ENCODE measurements at regions not wholly inside any gene's neighbourhood (a gene's known extent, or its start where the extent isn't known, plus 50 kb on each side); places are given as distances from the start of the nearest gene placed in this dataset.
"Not testable (repeated sequence)": the region's sequence is repeated elsewhere in the genome, so short reads cannot be mapped to it uniquely, and the experiment has no call there.

DNA sequence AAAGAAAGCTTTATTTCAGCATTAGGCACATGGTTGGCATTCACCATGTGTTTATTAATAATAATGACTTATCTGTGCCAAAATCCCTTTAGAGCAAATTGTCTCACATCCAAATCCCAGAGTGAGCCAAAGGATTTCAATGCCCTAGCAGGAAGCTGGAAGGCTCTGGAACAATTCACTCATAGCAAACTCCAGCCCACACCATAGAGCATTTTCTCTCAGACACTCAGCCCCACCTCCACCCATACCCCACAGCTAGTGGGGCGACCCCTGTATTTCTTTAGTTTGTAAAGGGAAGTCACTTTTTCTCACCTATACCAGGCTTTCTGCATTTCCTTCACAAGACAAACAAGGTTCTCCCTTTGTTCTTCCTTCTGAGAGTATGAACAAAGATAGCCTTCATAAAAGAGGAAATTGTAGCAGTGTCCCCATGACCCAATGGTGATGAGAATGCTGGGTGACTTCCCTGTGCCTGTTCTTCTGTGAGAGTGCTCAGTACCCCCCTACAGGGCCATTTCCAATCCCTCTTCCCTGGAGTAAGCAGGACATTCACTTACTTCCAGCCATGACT lies 100.1 kb upstream of the APCDD1 start:
- no peak overlapping the region for H3K27ac ChIP-seq (ENCODE audit: low read length)
- no peaks in the 10 kb centered on the region for H3K36me3 ChIP-seq (ENCODE audit: control insufficient read depth, insufficient read depth, low read length)
- no CpG with 5 or more reads among the region's 1 CpG for WGBS (ENCODE audit: insufficient coverage, insufficient read length)
- no peaks in the 10 kb centered on the region for H3K9me3 ChIP-seq (ENCODE audit: control insufficient read depth, insufficient read depth, low read length)
- H3K27me3 ChIP-seq (ENCODE audit: control insufficient read depth, insufficient read depth, low read length): no peaks in the 10 kb centered on the region
- no peak for DNase-seq (ENCODE audit: low read depth, low spot score)
- H3K4me3 ChIP-seq (ENCODE audit: low read length): no peak overlapping the region
- no peaks in the 10 kb centered on the region for H3K4me1 ChIP-seq (ENCODE audit: control insufficient read depth, insufficient read depth, low read length)

DNA sequence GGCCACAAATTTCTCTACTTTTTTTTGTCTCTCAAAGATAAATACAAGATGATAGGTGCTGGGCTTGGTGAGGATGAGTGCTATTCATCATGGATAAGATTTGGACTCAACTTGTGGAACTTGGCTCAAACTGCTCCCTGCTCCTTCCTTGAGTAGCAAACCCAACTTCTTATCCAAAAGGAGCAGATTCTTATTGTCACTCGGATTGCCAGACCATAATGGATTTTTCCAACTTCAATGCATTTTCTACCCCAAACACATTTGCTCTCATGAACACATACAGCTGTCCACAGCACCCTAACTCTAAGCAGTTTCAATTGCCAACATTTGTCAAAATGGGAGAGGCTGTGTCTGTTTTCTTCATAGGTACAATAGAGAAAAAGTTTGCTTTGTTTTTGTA lies 99.5 kb upstream of the APCDD1 start:
- no peaks in the 10 kb centered on the region for H3K36me3 ChIP-seq (ENCODE audit: control insufficient read depth, insufficient read depth, low read length)
- no peaks in the 10 kb centered on the region for H3K9me3 ChIP-seq (ENCODE audit: control insufficient read depth, insufficient read depth, low read length)
- no peaks in the 10 kb centered on the region for H3K4me1 ChIP-seq (ENCODE audit: control insufficient read depth, insufficient read depth, low read length)
- no peak overlapping the region for H3K4me3 ChIP-seq (ENCODE audit: low read length)
- no peaks in the 10 kb centered on the region for H3K27me3 ChIP-seq (ENCODE audit: control insufficient read depth, insufficient read depth, low read length)
- no peak for DNase-seq (ENCODE audit: low read depth, low spot score)
- H3K27ac ChIP-seq (ENCODE audit: low read length): no peak overlapping the region
- no CpG with 5 or more reads among the region's 1 CpG for WGBS (ENCODE audit: insufficient coverage, insufficient read length)

DNA sequence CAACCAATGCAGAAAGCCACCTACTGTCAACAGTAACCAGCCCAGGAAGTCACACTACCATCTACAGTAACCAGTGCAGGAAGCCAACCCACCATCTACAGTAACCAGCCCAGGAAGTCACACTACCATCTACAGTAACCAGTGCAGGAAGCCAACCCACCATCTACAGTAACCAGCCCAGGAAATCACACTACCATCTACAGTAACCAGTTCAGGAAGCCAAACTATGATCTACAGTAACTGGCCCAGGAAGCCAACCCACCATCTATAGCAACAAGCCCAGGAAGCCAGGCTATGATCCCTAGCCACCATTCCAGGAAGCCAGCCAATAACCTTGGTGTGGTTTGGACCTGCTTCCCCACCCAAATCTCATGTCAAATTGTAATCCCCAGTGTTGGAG lies 97.4 kb upstream of the APCDD1 start:
- not testable (repeated sequence) for H3K27ac ChIP-seq (ENCODE audit: low read length); H3K27me3 ChIP-seq (ENCODE audit: control insufficient read depth, insufficient read depth, low read length); DNase-seq (ENCODE audit: low read depth, low spot score); H3K36me3 ChIP-seq (ENCODE audit: control insufficient read depth, insufficient read depth, low read length); H3K9me3 ChIP-seq (ENCODE audit: control insufficient read depth, insufficient read depth, low read length); H3K4me3 ChIP-seq (ENCODE audit: low read length); H3K4me1 ChIP-seq (ENCODE audit: control insufficient read depth, insufficient read depth, low read length)

DNA sequence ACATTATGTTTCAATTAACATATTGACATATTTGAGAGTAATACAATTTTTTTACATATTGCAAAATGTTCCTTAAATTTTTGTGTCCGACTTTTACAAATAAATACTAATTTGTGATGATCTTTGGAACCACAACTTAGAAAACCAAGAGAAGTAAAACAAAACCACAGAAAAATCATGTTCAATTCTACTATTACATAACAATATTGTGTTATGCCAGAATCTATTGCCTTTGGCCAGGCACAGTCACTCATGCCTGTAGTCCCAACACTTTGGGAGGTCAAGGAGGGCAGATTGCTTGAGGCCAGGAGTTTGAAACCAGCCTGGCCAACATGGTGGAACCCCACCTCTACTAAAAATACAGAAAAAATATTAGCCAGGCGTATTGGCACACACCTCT lies 92.8 kb upstream of the APCDD1 start:
- H3K4me1 ChIP-seq (ENCODE audit: control insufficient read depth, insufficient read depth, low read length): no peaks in the 10 kb centered on the region
- no peak for DNase-seq (ENCODE audit: low read depth, low spot score)
- no peaks in the 10 kb centered on the region for H3K36me3 ChIP-seq (ENCODE audit: control insufficient read depth, insufficient read depth, low read length)
- H3K27ac ChIP-seq (ENCODE audit: low read length): no peak overlapping the region
- no peaks in the 10 kb centered on the region for H3K27me3 ChIP-seq (ENCODE audit: control insufficient read depth, insufficient read depth, low read length)
- no peaks in the 10 kb centered on the region for H3K9me3 ChIP-seq (ENCODE audit: control insufficient read depth, insufficient read depth, low read length)
- WGBS (ENCODE audit: insufficient coverage, insufficient read length): no CpG with 5 or more reads among the region's 2 CpGs
- no peak overlapping the region for H3K4me3 ChIP-seq (ENCODE audit: low read length)

DNA sequence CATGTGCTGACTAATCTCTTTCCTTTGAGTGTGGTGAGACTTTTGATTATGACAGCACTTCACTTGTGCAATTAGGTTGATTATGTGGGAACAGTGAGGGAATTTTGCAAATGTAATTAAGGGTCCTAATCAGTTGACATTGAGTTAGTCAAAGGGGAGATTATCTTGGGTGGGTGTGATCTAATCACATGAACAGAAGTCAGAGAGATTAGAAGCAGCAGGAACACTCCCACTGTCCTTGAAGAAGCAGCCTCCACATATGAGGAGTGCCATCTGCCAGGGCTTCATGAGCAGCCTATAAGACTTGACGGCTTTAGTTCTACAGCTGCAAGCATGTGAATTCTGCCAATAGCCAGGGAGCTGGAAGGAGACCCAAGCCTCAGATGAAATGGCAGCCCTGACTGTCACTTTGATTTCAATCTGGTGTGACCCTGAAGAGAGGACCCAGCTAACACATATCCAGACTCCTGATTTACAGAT lies 89.4 kb upstream of the APCDD1 start:
- no peaks in the 10 kb centered on the region for H3K36me3 ChIP-seq (ENCODE audit: control insufficient read depth, insufficient read depth, low read length)
- no peaks in the 10 kb centered on the region for H3K9me3 ChIP-seq (ENCODE audit: control insufficient read depth, insufficient read depth, low read length)
- H3K27ac ChIP-seq (ENCODE audit: low read length): no peak overlapping the region
- H3K4me1 ChIP-seq (ENCODE audit: control insufficient read depth, insufficient read depth, low read length): no peaks in the 10 kb centered on the region
- no peak for DNase-seq (ENCODE audit: low read depth, low spot score)
- H3K27me3 ChIP-seq (ENCODE audit: control insufficient read depth, insufficient read depth, low read length): no peaks in the 10 kb centered on the region
- no CpG with 5 or more reads among the region's 1 CpG for WGBS (ENCODE audit: insufficient coverage, insufficient read length)
- H3K4me3 ChIP-seq (ENCODE audit: low read length): no peak overlapping the region

DNA sequence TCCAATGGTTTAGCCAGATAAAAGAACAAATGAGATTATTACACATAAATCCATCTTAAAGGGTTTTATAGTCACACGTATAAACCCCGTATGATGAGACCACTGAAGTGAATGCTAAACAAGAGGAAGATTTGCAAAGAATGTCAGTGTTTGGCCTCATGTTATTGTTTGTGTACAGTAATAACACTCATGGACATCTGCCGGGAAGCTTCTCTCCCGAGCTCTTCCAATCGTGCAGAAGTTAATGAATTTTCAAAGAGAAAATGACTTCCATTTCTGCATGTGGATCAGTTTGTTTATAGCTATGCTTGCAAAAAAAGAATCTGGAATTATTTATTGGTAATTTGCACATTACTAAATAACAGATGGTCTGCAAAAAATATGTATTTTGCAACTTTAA lies 88.5 kb upstream of the APCDD1 start:
- no peaks in the 10 kb centered on the region for H3K4me1 ChIP-seq (ENCODE audit: control insufficient read depth, insufficient read depth, low read length)
- H3K27ac ChIP-seq (ENCODE audit: low read length): no peak overlapping the region
- H3K27me3 ChIP-seq (ENCODE audit: control insufficient read depth, insufficient read depth, low read length): no peaks in the 10 kb centered on the region
- no peak overlapping the region for H3K4me3 ChIP-seq (ENCODE audit: low read length)
- H3K9me3 ChIP-seq (ENCODE audit: control insufficient read depth, insufficient read depth, low read length): no peaks in the 10 kb centered on the region
- no peaks in the 10 kb centered on the region for H3K36me3 ChIP-seq (ENCODE audit: control insufficient read depth, insufficient read depth, low read length)
- DNase-seq (ENCODE audit: low read depth, low spot score): no peak
- no CpG with 5 or more reads among the region's 5 CpGs for WGBS (ENCODE audit: insufficient coverage, insufficient read length)

DNA sequence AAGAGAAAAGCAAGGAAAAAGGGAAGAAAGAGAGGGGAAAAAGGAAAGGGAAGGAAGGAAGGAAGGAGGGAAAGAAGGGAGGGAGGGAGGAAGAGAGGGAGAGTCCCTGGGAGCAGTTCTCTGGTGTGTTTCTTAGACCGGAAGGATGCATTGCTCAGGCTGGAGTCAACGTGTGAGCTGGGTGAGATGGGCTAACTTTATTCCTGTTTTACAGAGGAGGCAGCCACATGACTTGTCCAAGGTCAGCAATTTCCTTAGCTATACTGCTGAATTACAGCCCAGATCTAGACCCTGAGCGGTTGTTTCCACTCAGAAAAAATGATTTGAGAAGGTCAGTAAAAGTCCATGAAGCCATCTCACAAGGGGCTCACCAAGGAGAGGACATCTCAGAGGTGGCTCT lies 86.6 kb upstream of the APCDD1 start:
- no peak for DNase-seq (ENCODE audit: low read depth, low spot score)
- Histone ChIP-seq H3K27me3 (ENCODE audit: control insufficient read depth, insufficient read depth, low read length) (no peaks in the 10 kb centered on the region), H3K27ac (ENCODE audit: low read length) (no peak overlapping the region), H3K4me3 (ENCODE audit: low read length) (no peak overlapping the region), H3K36me3 (ENCODE audit: control insufficient read depth, insufficient read depth, low read length) (no peaks in the 10 kb centered on the region), H3K4me1 (ENCODE audit: control insufficient read depth, insufficient read depth, low read length) (no peaks in the 10 kb centered on the region), H3K9me3 (ENCODE audit: control insufficient read depth, insufficient read depth, low read length) (no peaks in the 10 kb centered on the region)
- no CpG with 5 or more reads among the region's 3 CpGs for WGBS (ENCODE audit: insufficient coverage, insufficient read length)

DNA sequence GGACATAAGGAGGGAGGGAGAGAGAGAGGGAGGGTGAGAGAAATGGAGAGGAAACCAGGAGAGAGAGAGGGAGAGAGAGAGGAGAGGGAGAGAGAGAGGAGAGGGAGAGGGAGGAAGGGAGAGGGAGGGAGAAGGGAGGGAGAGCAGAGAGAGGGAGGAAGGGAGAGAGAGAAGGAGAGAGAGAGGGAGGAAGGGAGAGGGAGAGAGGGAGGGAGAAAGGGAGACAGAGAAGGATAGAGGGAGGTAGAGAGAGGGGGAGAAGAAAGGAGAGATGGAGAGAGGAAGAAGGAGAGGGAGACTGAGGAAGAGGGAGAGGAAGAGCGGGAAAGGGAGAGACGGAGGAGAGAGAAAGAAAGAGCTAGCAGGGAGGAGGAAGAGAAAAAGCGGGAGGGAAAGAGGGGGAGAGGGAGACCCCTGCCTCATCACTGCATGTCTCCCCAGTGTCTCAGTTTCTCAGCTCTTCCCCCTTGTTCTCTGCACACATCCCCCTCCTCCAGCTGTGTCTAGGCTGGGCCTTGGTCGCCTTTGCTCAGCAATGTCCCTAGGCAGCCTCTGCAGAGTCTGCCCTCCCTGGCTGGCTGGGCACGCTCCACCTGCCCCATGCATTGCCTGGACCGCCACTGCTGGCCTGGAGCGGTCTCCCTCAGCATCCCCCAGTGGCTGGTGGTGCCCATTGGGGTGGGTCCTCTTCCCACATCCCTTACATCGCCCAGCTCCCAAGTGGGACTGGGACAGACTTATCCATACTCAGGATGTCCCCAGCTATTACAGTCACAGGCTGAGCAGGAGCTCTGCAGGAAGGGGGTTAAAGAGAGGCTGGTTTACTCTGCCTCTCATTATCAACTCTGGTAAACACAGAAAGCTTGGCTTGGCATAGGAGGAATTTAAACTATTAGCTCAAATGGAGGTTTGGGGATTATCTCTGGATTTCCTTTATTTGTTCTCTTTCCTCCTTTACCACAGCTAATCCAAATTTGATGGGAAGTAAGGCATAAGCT lies 85.7 kb upstream of the APCDD1 start:
- Histone ChIP-seq H3K27ac (ENCODE audit: low read length) (no peak overlapping the region), H3K27me3 (ENCODE audit: control insufficient read depth, insufficient read depth, low read length) (no peaks in the 10 kb centered on the region)
- no CpG with 5 or more reads among the region's 8 CpGs for WGBS (ENCODE audit: insufficient coverage, insufficient read length)

DNA sequence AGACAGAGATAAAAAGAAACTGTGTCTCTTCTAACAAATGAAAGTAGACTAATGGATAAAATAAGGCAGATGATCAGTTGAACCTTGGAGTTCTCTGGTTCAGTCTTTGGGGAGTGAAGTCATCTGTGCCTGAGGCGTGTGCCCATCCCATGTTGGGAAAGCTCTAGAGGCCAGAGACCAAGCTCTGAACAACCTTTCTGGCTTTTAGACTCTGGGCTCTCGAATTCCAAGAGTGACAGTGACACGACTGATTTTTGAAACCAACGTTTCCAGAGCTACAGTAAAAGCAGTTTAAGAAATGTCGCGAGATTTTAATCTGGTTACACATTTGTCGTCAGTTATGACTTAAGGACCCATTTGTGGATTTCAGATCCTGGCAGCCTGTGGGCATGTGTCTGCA lies 83.7 kb upstream of the APCDD1 start:
- WGBS (ENCODE audit: insufficient coverage, insufficient read length): no CpG with 5 or more reads among the region's 7 CpGs
- Histone ChIP-seq H3K9me3 (ENCODE audit: control insufficient read depth, insufficient read depth, low read length) (no peaks in the 10 kb centered on the region), H3K27me3 (ENCODE audit: control insufficient read depth, insufficient read depth, low read length) (no peaks in the 10 kb centered on the region), H3K27ac (ENCODE audit: low read length) (no peak overlapping the region), H3K36me3 (ENCODE audit: control insufficient read depth, insufficient read depth, low read length) (no peaks in the 10 kb centered on the region), H3K4me1 (ENCODE audit: control insufficient read depth, insufficient read depth, low read length) (no peaks in the 10 kb centered on the region), H3K4me3 (ENCODE audit: low read length) (no peak overlapping the region)
- no peak for DNase-seq (ENCODE audit: low read depth, low spot score)

More for the DNA sequence above, 85.7 kb upstream of the APCDD1 start:
- H3K4me3 ChIP-seq (ENCODE audit: low read length): no peak overlapping the region
- no peaks in the 10 kb centered on the region for H3K36me3 ChIP-seq (ENCODE audit: control insufficient read depth, insufficient read depth, low read length)
- DNase-seq (ENCODE audit: low read depth, low spot score): no peak
- no peaks in the 10 kb centered on the region for H3K9me3 ChIP-seq (ENCODE audit: control insufficient read depth, insufficient read depth, low read length)
- no peaks in the 10 kb centered on the region for H3K4me1 ChIP-seq (ENCODE audit: control insufficient read depth, insufficient read depth, low read length)

DNA sequence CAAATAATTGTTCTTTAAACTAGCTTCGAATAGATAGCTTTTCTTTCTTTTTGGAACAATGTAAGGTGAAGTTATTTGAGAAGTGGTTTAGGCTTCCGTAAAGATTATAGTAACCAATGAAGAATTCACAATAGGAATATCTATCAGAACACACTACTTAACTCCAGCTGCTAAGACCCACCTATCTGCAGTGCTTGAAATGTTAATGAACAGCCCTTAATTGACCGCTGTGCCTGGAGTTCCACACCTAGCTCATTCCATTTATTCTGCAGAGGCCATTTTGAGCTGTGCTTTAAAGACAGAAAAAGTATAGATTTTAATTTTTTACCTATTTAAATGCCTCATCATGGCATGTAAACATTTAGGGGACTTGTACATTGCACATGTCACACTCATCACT lies 83.3 kb upstream of the APCDD1 start:
- Histone ChIP-seq H3K27me3 (ENCODE audit: control insufficient read depth, insufficient read depth, low read length) (no peaks in the 10 kb centered on the region), H3K4me3 (ENCODE audit: low read length) (no peak overlapping the region), H3K36me3 (ENCODE audit: control insufficient read depth, insufficient read depth, low read length) (no peaks in the 10 kb centered on the region), H3K9me3 (ENCODE audit: control insufficient read depth, insufficient read depth, low read length) (no peaks in the 10 kb centered on the region), H3K27ac (ENCODE audit: low read length) (no peak overlapping the region), H3K4me1 (ENCODE audit: control insufficient read depth, insufficient read depth, low read length) (no peaks in the 10 kb centered on the region)
- no CpG with 5 or more reads among the region's 3 CpGs for WGBS (ENCODE audit: insufficient coverage, insufficient read length)
- DNase-seq (ENCODE audit: low read depth, low spot score): no peak
